ENCODE measurements at regions not wholly inside any gene's neighbourhood (a gene's known extent, or its start where the extent isn't known, plus 50 kb on each side); places are given as distances from the start of the nearest gene placed in this dataset.

DNA sequence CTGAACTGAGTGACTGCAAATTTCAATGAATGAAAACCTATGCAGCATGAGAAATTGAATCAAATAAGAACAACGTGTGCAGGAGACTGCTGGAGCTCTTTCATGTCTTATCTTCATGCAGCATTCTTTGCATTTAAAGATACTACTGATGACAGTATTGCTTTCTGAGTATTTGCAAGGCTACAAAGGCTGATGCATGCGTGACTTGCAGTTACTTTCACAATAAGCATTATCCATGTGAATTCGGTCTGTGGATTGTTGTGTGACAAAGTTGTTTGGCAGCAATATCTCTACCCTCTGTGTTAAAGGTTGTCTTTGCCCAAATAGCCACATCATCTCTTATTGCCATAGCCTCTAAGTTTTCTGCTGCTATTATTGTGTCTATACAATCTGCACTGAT lies 102.1 kb upstream of the FBXL17 start:
- TF ChIP-seq, protein P1, sequence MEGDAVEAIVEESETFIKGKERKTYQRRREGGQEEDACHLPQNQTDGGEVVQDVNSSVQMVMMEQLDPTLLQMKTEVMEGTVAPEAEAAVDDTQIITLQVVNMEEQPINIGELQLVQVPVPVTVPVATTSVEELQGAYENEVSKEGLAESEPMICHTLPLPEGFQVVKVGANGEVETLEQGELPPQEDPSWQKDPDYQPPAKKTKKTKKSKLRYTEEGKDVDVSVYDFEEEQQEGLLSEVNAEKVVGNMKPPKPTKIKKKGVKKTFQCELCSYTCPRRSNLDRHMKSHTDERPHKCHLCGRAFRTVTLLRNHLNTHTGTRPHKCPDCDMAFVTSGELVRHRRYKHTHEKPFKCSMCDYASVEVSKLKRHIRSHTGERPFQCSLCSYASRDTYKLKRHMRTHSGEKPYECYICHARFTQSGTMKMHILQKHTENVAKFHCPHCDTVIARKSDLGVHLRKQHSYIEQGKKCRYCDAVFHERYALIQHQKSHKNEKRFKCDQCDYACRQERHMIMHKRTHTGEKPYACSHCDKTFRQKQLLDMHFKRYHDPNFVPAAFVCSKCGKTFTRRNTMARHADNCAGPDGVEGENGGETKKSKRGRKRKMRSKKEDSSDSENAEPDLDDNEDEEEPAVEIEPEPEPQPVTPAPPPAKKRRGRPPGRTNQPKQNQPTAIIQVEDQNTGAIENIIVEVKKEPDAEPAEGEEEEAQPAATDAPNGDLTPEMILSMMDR (IDR thresholded peaks at IDR 0.05), result no peak
- no peak for TF ChIP-seq POLR2A (IDR thresholded peaks at IDR 0.05)

All from lower leg skin (tissue), 3 donors.